Neuronal stem cell (in vitro differentiated cells): ENCODE measurements at regions not wholly inside any gene's neighbourhood (a gene's known extent, or its start where the extent isn't known, plus 50 kb on each side); places are given as distances from the start of the nearest gene placed in this dataset.

Experiments used
- DNase-seq: peaks from one replicate; pipeline ENCODE4 v3.0.0-alpha.2; 2013; ENCODE audit warnings: low spot score
- H2AFZ ChIP-seq: one replicate; pipeline ENCODE4 v1.6.1; 2013; ENCODE audit warnings: mild to moderate bottlenecking, low read length, inconsistent platforms
- H2AK5ac ChIP-seq: 2 replicates; pipeline ENCODE4 v1.6.1; 2013; ENCODE audit warnings: low read depth, mild to moderate bottlenecking, inconsistent platforms, low read length, moderate library complexity, mixed read lengths
- H2BK120ac ChIP-seq: 2 replicates; pipeline ENCODE4 v1.6.1; 2013; ENCODE audit warnings: low read depth, mild to moderate bottlenecking, inconsistent platforms, low read length, moderate library complexity, mixed read lengths
- H2BK12ac ChIP-seq: one replicate; pipeline ENCODE4 v1.6.1; 2013; ENCODE audit warnings: low read length, inconsistent platforms
- H2BK15ac ChIP-seq: 2 replicates; pipeline ENCODE4 v1.6.1; 2013; ENCODE audit warnings: mild to moderate bottlenecking, low read length, inconsistent platforms, mixed read lengths
- H2BK5ac ChIP-seq: one replicate; pipeline ENCODE4 v1.6.1; 2013; ENCODE audit warnings: inconsistent platforms, mild to moderate bottlenecking, low read length, moderate library complexity
- H3K14ac ChIP-seq: one replicate; pipeline ENCODE4 v1.6.1; 2013; ENCODE audit warnings: low read length, inconsistent platforms
- H3K18ac ChIP-seq: 2 replicates; pipeline ENCODE4 v1.6.1; 2013; ENCODE audit warnings: low read length, inconsistent platforms
- H3K23ac ChIP-seq: 2 replicates; pipeline ENCODE4 v1.6.1; 2013; ENCODE audit warnings: low read depth, mild to moderate bottlenecking, mixed read lengths, low read length, inconsistent platforms; ENCODE audit not compliant: poor library complexity
- H3K27ac ChIP-seq: replicated peaks from 3 replicates; pipeline ENCODE4 v1.5.1; 2013; ENCODE audit warnings: low read length, inconsistent platforms
- H3K27me3 ChIP-seq, 3 experiments: 2 replicates each; pipeline ENCODE4 v1.6.1; 2013; ENCODE audit warnings: low read length in 3 of 3, mild to moderate bottlenecking in 2 of 3, inconsistent platforms in 1 of 3, low read depth in 1 of 3, mixed read lengths in 1 of 3, moderate library complexity in 1 of 3; ENCODE audit not compliant: control insufficient read depth in 3 of 3, insufficient read depth in 3 of 3
- H3K36me3 ChIP-seq, 2 donors: replicated peaks in 1 of 2; 2 replicates each; pipeline ENCODE4 v1.6.1; 2013; ENCODE audit warnings: low read length in 2 of 2; ENCODE audit not compliant: control insufficient read depth in 2 of 2, insufficient read depth in 2 of 2
- H3K4ac ChIP-seq: 2 replicates; pipeline ENCODE4 v1.6.1; 2013; ENCODE audit warnings: inconsistent platforms, mild to moderate bottlenecking, low read length, moderate library complexity
- H3K4me1 ChIP-seq, 2 donors: 1 replicate in 1 of 2; 2 replicates in 1 of 2; pipeline ENCODE4 v1.6.1; 2013; ENCODE audit warnings: low read length in 2 of 2, low read depth in 1 of 2; ENCODE audit not compliant: control insufficient read depth in 2 of 2, insufficient read depth in 1 of 2
- H3K4me2 ChIP-seq: one replicate; pipeline ENCODE4 v1.6.1; 2013; ENCODE audit warnings: mild to moderate bottlenecking, low read length, inconsistent platforms; ENCODE audit not compliant: insufficient read depth, poor library complexity, severe bottlenecking
- H3K4me3 ChIP-seq, 2 donors: 2 replicates each; pipeline ENCODE4 v1.5.1; 2013; ENCODE audit warnings: low read length in 2 of 2, mild to moderate bottlenecking in 2 of 2, inconsistent platforms in 1 of 2, moderate library complexity in 1 of 2
- H3K79me1 ChIP-seq: one replicate; pipeline ENCODE4 v1.6.1; 2013; ENCODE audit warnings: low read depth, mild to moderate bottlenecking, inconsistent platforms, low read length, moderate library complexity
- H3K9ac ChIP-seq: one replicate; pipeline ENCODE4 v1.6.1; 2013; ENCODE audit warnings: mild to moderate bottlenecking, low read depth, low read length, inconsistent platforms; ENCODE audit not compliant: poor library complexity
- H3K9me3 ChIP-seq, 2 donors: replicated peaks in 1 of 2; 2 replicates each; pipeline versions ENCODE3 to v1.6.1; 2013; ENCODE audit warnings: low read length in 2 of 2, mild to moderate bottlenecking in 2 of 2, inconsistent platforms in 1 of 2, low read depth in 1 of 2, mixed read lengths in 1 of 2, moderate library complexity in 1 of 2; ENCODE audit not compliant: control insufficient read depth in 2 of 2, insufficient read depth in 1 of 2
- H4K8ac ChIP-seq: one replicate; pipeline ENCODE4 v1.6.1; 2013; ENCODE audit warnings: low read depth, mild to moderate bottlenecking, inconsistent platforms, low read length, moderate library complexity
- H4K91ac ChIP-seq: one replicate; pipeline ENCODE4 v1.6.1; 2013; ENCODE audit warnings: low read length, low read depth, mild to moderate bottlenecking, inconsistent platforms; ENCODE audit not compliant: poor library complexity
- WGBS, 2 donors: extraction: QIAGEN DNeasy Blood & Tissue Kit; methylation state at CpG; one replicate each; pipeline ENCODE4 v1.1.7; 2013; ENCODE audit warnings: missing lambda C conversion rate in 2 of 2, mixed read lengths in 1 of 2; ENCODE audit not compliant: insufficient read length in 2 of 2, insufficient replicate concordance in 1 of 2; ENCODE audit errors: extremely low coverage in 2 of 2; 5-methylcytosine and 5-hydroxymethylcytosine counted together

- Histone ChIP-seq H3K4ac (no peak overlapping the region), H4K91ac (no peak overlapping the region), H3K23ac (no peak overlapping the region), H3K79me1 (no peaks in the 10 kb centered on the region), H3K9me3 (no peaks in the 10 kb centered on the region), H2BK5ac (no peak overlapping the region), H2BK15ac (no peak overlapping the region), H3K27me3 (no peaks in the 10 kb centered on the region), H2BK12ac (no peak overlapping the region), H3K36me3 (no peaks in the 10 kb centered on the region), H3K14ac (no peak overlapping the region), H2BK120ac (no peak overlapping the region), H4K8ac (no peak overlapping the region), H2AK5ac (no peak overlapping the region), H3K4me2 (no peak overlapping the region), H2AFZ (no peak overlapping the region), H3K18ac (no peak overlapping the region), H3K4me1 (no peaks in the 10 kb centered on the region), H3K9ac (no peak overlapping the region), H3K4me3 (no peak overlapping the region), H3K27ac (no peak overlapping the region)
- no CpG with 5 or more reads among the region's 2 CpGs for WGBS, 2 donors
- no peak for DNase-seq
These were observed 2002.2 kb upstream of the ACO1 start for GRCh38 chr9:30382271-30382670.

DNA sequence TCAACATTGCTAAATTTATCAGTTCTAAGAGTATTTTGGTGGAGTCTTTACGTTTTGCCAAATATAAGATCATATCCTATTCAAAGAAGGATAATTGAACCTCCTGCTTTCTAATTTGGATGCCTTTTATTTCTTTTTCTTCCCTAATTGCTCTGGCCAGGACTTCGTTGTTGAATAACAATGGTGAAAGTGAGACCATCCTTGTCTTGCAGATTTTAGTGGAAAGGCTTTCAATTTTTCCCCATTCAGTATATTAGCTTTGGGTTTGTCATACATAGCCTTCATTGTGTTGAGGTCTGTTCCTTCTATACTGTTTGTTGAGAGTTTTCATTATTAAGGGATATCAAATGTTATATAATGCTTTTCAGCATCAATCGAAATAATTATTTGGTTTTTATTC, 1974.2 kb upstream of the ACO1 start:
- Histone ChIP-seq H2AFZ (no peak overlapping the region), H2BK5ac (no peak overlapping the region), H3K27me3 (no peaks in the 10 kb centered on the region), H4K91ac (no peak overlapping the region), H2BK12ac (no peak overlapping the region), H3K18ac (no peak overlapping the region), H2AK5ac (no peak overlapping the region), H3K4me1 (no peaks in the 10 kb centered on the region), H2BK120ac (no peak overlapping the region), H3K79me1 (no peaks in the 10 kb centered on the region), H3K36me3 (no peaks in the 10 kb centered on the region), H3K4me3 (no peak overlapping the region), H3K27ac (no peak overlapping the region), H3K9me3 (peaks cover 0 to 3% of the 10 kb centered on the region in 2 donors), H3K14ac (no peak overlapping the region), H3K9ac (no peak overlapping the region), H3K4me2 (no peak overlapping the region), H3K4ac (no peak overlapping the region), H4K8ac (no peak overlapping the region), H2BK15ac (no peak overlapping the region), H3K23ac (no peak overlapping the region)
- DNase-seq: no peak
- WGBS, 2 donors: no CpG with 5 or more reads among the region's 3 CpGs

GRCh38 chr9:30411571-30411970, 1972.9 kb upstream of the ACO1 start:
- Histone ChIP-seq H2AK5ac (no peak overlapping the region), H3K27ac (no peak overlapping the region), H3K4ac (no peak overlapping the region), H2BK12ac (no peak overlapping the region), H2BK15ac (no peak overlapping the region), H3K9ac (no peak overlapping the region), H4K91ac (no peak overlapping the region), H3K23ac (no peak overlapping the region), H4K8ac (no peak overlapping the region), H3K79me1 (no peaks in the 10 kb centered on the region), H3K9me3 (peaks cover 0 to 3% of the 10 kb centered on the region in 2 donors), H3K14ac (no peak overlapping the region), H3K27me3 (no peaks in the 10 kb centered on the region), H3K18ac (no peak overlapping the region), H2BK5ac (no peak overlapping the region), H3K4me3 (no peak overlapping the region), H3K36me3 (no peaks in the 10 kb centered on the region), H3K4me1 (no peaks in the 10 kb centered on the region), H2AFZ (no peak overlapping the region), H2BK120ac (no peak overlapping the region), H3K4me2 (no peak overlapping the region)
- no peak for DNase-seq
- WGBS, 2 donors: no CpG with 5 or more reads among the region's 5 CpGs

GRCh38 chr9:30459156-30459555, 1925.3 kb upstream of the ACO1 start:
- no peak overlapping the region for H3K18ac ChIP-seq
- no peak overlapping the region for H2BK120ac ChIP-seq
- H3K4me2 ChIP-seq: no peak overlapping the region
- no peaks in the 10 kb centered on the region for H3K36me3 ChIP-seq
- no peaks in the 10 kb centered on the region for H3K79me1 ChIP-seq
- H3K27me3 ChIP-seq: no peaks in the 10 kb centered on the region
- H2BK5ac ChIP-seq: no peak overlapping the region
- no peak overlapping the region for H3K9ac ChIP-seq
- H3K9me3 ChIP-seq: no peaks in the 10 kb centered on the region
- H3K14ac ChIP-seq: no peak overlapping the region
- H4K91ac ChIP-seq: no peak overlapping the region
- H3K4ac ChIP-seq: no peak overlapping the region
- no peak overlapping the region for H4K8ac ChIP-seq
- H3K4me1 ChIP-seq: no peaks in the 10 kb centered on the region
- no peak overlapping the region for H3K23ac ChIP-seq
- no peak for DNase-seq
- H2AK5ac ChIP-seq: no peak overlapping the region
- H3K27ac ChIP-seq: no peak overlapping the region
- no peak overlapping the region for H2BK15ac ChIP-seq
- no CpG with 5 or more reads among the region's 2 CpGs for WGBS, 2 donors
- H3K4me3 ChIP-seq: no peak overlapping the region
- H2AFZ ChIP-seq: no peak overlapping the region
- H2BK12ac ChIP-seq: no peak overlapping the region
